Liver (tissue), 3 donors: ENCODE measurements at regions not wholly inside any gene's neighbourhood (a gene's known extent, or its start where the extent isn't known, plus 50 kb on each side); places are given as distances from the start of the nearest gene placed in this dataset.

Source experiments
- EGR1 ChIP-seq, 2 donors: IDR thresholded peaks; 2 replicates each; pipeline ENCODE4 v1.6.1; 2016 to 2018; ENCODE audit warnings: antibody characterized with exemption in 2 of 2, low read depth in 2 of 2
- FOXA1 ChIP-seq: IDR thresholded peaks from 2 replicates; pipeline ENCODE4 v1.6.1; 2016; ENCODE audit warnings: antibody characterized with exemption
- GABPA ChIP-seq, 2 donors: IDR thresholded peaks in 1 of 2; conservative IDR thresholded peaks in 1 of 2; 2 replicates each; pipeline ENCODE4 v1.6.1; 2016; ENCODE audit warnings: antibody characterized with exemption in 2 of 2, mild to moderate bottlenecking in 1 of 2, moderate library complexity in 1 of 2
- JUND ChIP-seq, 2 donors: IDR thresholded peaks; 2 replicates each; pipeline ENCODE4 v1.6.1; 2016; ENCODE audit warnings: antibody characterized with exemption in 2 of 2
- RAD21 ChIP-seq, 2 donors: IDR thresholded peaks; 2 replicates each; pipeline ENCODE4 v1.6.1; 2016; ENCODE audit warnings: antibody characterized with exemption in 2 of 2, mild to moderate bottlenecking in 2 of 2
- RXRA ChIP-seq, 2 donors: IDR thresholded peaks; 2 replicates each; pipeline ENCODE4 v1.6.1; 2017 to 2018; ENCODE audit warnings: antibody characterized with exemption in 2 of 2, mild to moderate bottlenecking in 1 of 2
- TAF1 ChIP-seq: conservative IDR thresholded peaks from 2 replicates; pipeline ENCODE4 v1.6.1; 2016; ENCODE audit warnings: antibody characterized with exemption, mild to moderate bottlenecking
- YY1 ChIP-seq: IDR thresholded peaks from 2 replicates; pipeline ENCODE4 v1.6.1; 2016; ENCODE audit warnings: antibody characterized with exemption, mild to moderate bottlenecking
- TF ChIP-seq, protein P1 (sequence below): fragments of 150-350 bp; IDR thresholded peaks from 2 replicates; pipeline ENCODE4 v1.5.1; 2017; ENCODE audit warnings: improper control_type of control experiment, low read depth, low read length; ENCODE audit not compliant: missing input control
- TF ChIP-seq, protein P2 (sequence below): IDR thresholded peaks from 2 replicates; pipeline ENCODE4 v1.6.1; 2016; ENCODE audit warnings: antibody characterized with exemption
- TF ChIP-seq, protein P3 (sequence below): IDR thresholded peaks from 2 replicates; pipeline ENCODE4 v1.6.1; 2016; ENCODE audit warnings: antibody characterized with exemption
- donor health status: healthy.
- donor health status: healthy.

DNA sequence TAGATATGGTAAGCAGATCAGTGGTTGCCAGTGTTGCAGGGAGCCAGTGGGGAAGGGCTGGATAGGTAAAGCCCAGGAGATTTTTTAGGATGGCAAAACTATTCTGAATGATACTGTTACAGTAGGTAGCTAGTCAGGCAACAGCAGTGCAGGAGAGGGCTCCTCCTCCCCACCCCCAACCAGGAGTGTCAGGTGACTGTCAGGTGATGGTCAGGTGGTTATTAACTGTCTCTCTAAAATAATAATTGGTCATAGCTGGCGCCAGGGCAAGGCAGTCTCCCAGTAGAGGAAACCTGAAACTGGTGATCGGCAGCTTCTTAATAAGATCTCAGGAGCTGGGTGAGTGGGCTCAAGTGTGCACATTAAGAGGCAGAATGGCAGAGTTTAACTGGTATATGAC, 201.6 kb upstream of the PARD3B start:
- TF ChIP-seq, protein P1, sequence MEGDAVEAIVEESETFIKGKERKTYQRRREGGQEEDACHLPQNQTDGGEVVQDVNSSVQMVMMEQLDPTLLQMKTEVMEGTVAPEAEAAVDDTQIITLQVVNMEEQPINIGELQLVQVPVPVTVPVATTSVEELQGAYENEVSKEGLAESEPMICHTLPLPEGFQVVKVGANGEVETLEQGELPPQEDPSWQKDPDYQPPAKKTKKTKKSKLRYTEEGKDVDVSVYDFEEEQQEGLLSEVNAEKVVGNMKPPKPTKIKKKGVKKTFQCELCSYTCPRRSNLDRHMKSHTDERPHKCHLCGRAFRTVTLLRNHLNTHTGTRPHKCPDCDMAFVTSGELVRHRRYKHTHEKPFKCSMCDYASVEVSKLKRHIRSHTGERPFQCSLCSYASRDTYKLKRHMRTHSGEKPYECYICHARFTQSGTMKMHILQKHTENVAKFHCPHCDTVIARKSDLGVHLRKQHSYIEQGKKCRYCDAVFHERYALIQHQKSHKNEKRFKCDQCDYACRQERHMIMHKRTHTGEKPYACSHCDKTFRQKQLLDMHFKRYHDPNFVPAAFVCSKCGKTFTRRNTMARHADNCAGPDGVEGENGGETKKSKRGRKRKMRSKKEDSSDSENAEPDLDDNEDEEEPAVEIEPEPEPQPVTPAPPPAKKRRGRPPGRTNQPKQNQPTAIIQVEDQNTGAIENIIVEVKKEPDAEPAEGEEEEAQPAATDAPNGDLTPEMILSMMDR: no peak
- TF ChIP-seq YY1 (no peak), TAF1 (no peak), GABPA (IDR thresholded peaks at IDR 0.05 in 1 of 2, conservative IDR thresholded peaks at IDR 0.05 in 1 of 2) (no peak), RAD21 (IDR thresholded peaks at IDR 0.05) (no peak), JUND (IDR thresholded peaks at IDR 0.05) (no peak), FOXA1 (no peak), RXRA (IDR thresholded peaks at IDR 0.05) (no peak), EGR1 (IDR thresholded peaks at IDR 0.05; ENCODE audit: low read depth in 2 of 2) (no peak)
- TF ChIP-seq, protein P2, sequence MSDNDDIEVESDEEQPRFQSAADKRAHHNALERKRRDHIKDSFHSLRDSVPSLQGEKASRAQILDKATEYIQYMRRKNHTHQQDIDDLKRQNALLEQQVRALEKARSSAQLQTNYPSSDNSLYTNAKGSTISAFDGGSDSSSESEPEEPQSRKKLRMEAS: no peak
- TF ChIP-seq, protein P3, sequence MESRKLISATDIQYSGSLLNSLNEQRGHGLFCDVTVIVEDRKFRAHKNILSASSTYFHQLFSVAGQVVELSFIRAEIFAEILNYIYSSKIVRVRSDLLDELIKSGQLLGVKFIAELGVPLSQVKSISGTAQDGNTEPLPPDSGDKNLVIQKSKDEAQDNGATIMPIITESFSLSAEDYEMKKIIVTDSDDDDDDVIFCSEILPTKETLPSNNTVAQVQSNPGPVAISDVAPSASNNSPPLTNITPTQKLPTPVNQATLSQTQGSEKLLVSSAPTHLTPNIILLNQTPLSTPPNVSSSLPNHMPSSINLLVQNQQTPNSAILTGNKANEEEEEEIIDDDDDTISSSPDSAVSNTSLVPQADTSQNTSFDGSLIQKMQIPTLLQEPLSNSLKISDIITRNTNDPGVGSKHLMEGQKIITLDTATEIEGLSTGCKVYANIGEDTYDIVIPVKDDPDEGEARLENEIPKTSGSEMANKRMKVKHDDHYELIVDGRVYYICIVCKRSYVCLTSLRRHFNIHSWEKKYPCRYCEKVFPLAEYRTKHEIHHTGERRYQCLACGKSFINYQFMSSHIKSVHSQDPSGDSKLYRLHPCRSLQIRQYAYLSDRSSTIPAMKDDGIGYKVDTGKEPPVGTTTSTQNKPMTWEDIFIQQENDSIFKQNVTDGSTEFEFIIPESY: no peak
